Uterus (tissue), 2 donors: ENCODE measurements at regions not wholly inside any gene's neighbourhood (a gene's known extent, or its start where the extent isn't known, plus 50 kb on each side); places are given as distances from the start of the nearest gene placed in this dataset.

Source experiments
- CTCF ChIP-seq, 4 experiments: fragments of 200-600 bp in 2 of 4; fragments of 450-650 bp in 2 of 4; sonication (generic) in 2 of 4; IDR thresholded peaks; one replicate each; pipeline ENCODE4 v1.5.1; 2016 to 2019; ENCODE audit warnings: antibody characterized with exemption in 4 of 4, mild to moderate bottlenecking in 2 of 4, moderate library complexity in 1 of 4
- POLR2A ChIP-seq, 2 donors: fragments of 450-650 bp; IDR thresholded peaks; one replicate each; pipeline ENCODE4 v1.6.1; 2016; ENCODE audit warnings: antibody characterized with exemption in 2 of 2, mild to moderate bottlenecking in 1 of 2, moderate library complexity in 1 of 2

GRCh38 chr13:21999666-22000065, 328.8 kb downstream of the FGF9 start:
- TF ChIP-seq CTCF (IDR thresholded peaks at IDR 0.05) (no peak), POLR2A (IDR thresholded peaks at IDR 0.05) (no peak)
